LHCN-M2 (cell line): ENCODE measurements at regions not wholly inside any gene's neighbourhood (a gene's known extent, or its start where the extent isn't known, plus 50 kb on each side); places are given as distances from the start of the nearest gene placed in this dataset.
"Not testable (repeated sequence)": the region's sequence is repeated elsewhere in the genome, so short reads cannot be mapped to it uniquely, and the experiment has no call there.

Experiments
- DNase-seq: peaks from one replicate; pipeline ENCODE4 v3.0.0-alpha.2; 2012; ENCODE audit warnings: low read depth

DNA sequence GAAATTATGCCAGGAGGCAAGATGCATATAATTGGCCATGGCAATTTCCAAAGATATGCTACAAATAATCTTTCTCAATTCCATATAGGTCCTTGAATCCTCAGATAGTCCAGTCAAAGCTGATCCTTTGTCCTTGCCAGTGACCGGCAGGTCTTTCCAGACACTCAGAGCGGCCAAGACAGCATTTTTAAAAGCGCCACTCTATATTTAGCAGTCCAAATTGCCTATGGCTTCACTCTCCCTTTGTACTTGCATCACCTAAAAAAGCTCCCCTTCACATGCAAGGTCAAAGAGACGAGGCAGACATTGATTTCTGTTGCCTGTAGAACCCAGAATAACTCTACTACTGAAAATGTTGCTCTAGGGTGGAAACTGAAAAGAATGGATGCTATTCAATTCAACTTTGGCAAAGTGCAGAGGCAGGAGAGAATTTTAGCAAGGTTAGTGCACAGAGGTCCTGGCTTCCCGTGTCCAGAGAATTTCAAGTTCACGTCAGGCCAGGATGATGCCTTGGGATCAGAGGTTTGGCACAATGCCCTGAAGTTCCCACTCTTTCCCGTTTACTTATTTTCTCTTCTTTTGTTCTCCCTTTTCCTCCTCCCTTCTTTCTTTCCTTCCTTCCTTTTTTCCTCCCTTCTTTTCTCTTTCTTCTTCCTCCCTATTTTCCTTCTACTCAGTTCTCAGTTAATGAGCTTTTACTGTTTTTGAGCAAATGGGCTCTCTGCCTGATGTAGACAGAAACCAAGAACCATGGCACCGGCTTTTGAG is 108.5 kb downstream of the KCNK1 start:
- DNase-seq = no peak

- no peak for DNase-seq
These were observed 109.5 kb downstream of the KCNK1 start for GRCh38 chr1:233723387-233723786.

- not testable (repeated sequence) for DNase-seq
These were observed 110.3 kb downstream of the KCNK1 start for GRCh38 chr1:233724131-233724631.

DNA sequence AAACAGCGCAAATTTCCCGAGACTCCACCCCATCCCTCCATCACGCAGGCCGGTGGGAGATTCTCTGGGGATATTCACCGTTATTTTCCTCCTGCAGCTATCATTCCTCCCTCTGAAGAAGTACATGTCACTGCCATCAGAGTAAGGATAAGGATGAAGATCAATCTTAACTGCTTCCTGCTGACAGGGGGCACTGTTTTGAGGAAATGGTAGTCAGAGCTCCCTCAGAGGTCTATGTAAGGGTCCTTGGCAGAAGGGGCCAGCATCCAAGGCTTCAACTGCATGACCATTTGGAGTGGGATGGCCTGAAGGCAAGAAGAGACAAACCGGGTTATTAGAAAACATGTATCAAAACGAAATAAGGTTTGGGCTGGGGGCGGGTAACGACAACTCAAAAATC is 111.5 kb downstream of the KCNK1 start:
- DNase-seq = no peak

DNA sequence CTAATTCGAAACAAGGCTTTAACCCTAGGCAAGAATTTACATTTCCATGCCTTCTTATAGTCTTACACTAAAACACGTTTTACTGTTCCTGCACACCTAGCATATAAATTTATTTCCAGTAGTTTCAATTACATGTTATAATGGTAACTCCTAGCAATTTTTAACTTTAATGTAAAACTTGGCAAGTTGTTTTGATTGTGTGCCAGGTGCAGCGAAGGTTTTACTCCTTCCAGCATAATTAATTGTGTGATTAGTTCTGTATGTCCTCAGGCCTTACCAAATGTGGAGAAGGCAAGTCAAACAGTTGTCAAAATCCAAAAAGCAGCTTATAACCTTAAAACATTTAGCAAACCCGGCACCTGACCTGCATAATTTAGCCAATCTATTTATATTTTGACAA is 114.8 kb downstream of the KCNK1 start:
- no peak for DNase-seq

DNA sequence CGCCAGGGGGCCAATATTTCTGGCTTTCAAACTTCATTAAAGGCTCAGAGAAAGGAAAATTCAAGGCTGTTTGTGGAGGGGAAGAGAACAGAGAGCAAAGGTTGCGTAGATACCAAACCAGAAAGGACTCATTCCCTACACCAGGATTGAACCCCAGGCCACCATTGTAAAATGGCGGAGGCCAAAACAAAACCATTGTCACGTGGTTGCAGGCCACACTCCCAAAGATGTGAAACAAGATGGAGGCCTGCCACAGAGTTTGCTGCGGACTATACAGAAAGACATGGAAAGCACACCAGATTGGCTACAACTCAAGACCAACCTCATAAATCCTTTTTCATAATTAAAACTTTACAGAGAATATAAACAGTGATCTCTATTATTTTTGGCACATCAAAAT is 116.5 kb downstream of the KCNK1 start:
- DNase-seq = no peak

- no peak for DNase-seq
These were observed 116.9 kb downstream of the KCNK1 start for GRCh38 chr1:233730809-233731208.

DNA sequence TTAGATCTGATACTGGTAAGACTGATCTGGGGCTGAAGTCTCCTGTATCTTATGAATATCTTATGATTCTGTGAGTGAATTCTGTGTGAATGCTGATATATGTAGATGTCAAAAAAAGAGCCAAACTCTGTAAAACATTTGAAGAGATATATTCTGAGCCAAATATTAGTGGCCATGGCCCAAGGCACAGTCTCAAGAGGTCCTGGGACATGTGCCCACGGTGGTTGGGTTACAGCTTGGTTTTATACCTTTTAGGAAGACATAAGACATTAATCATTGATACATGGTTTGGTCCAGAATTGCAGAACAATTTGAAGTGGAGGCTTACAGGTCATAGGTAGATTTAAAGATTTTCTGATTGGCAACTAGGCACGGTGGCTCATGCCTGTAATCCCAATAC is 118.3 kb downstream of the KCNK1 start:
- no peak for DNase-seq

DNA sequence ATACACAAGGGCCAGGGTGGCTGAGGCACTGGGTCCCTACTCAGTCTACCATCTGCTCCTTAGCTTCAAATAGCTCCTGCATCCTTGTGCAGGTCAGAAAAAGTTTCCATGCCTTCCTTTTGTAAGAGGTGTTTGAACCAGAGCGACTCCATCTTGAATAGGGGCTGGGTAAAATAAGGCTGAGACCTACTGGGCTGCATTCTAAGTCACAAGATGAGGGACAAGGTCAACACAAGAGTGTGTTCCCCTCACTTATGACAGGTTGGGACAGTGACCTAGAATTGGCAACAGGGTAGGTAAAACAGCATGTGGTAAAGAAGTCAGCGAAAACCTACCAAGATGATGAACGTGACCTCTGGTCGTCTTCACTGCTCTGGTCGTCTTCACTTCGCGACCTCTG is 120.5 kb downstream of the KCNK1 start:
- DNase-seq = no peak

DNA sequence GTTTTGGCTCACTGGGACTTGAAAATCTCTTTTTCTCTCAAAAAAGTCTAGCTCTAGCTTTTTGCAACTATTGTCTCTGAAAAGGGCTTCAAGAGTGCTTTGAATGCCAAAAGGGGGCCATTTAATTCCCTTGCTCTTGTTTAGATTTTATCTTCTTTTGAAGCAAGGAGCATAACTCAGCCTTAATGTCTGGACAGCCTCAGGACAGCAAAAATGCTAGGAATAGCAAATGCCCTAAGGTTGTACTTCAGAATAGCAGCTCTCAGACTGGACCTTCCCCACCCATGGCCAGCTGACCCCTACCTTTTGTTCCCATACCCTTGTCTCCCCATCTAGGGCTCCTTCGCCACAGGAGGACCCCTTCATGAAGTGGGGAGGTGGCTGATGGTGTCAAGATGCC is 121.4 kb downstream of the KCNK1 start:
- DNase-seq = no peak

GRCh38 chr1:233735847-233736246 is 121.9 kb downstream of the KCNK1 start:
- no peak for DNase-seq

DNA sequence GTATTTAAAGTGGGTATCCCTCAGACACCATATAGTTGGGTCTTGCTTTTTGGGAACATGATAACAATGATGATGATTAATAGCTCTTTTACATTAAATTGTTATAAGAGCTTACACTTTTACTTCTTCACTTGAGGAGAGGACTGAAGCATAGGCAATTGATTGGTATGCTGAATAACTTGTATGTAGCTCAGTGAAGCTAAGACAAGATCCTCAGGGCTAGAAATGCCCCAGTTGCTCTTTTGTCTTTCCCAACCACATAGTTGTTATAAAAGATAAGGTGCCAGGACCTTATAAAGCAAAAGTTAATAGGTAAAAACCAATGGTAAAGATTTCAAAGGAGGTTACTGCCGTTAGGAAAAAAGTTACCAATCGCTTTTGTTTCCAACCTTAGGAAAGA is 123.4 kb downstream of the KCNK1 start:
- DNase-seq = no peak

DNA sequence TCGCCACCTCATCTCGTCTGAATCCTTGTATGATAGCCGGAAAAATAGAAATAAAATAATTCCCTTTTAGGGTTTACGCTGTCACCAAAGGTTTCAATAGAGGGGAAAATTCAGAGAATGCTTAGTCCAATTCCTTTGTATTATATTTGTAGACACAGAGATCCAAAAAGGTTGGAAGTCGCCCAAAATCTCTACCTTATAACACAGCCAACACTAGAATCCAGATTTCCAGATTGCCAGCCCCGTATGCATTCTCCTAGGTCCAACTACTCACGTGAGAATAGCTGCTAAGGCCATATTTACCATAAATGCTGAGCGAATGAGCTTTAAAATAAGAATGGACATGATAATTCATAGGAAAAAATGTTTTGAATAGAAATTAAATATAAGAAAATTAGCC is 124.5 kb downstream of the KCNK1 start:
- no peak for DNase-seq

- DNase-seq = no peak
These were observed 124.9 kb downstream of the KCNK1 start for GRCh38 chr1:233738850-233739249.

DNA sequence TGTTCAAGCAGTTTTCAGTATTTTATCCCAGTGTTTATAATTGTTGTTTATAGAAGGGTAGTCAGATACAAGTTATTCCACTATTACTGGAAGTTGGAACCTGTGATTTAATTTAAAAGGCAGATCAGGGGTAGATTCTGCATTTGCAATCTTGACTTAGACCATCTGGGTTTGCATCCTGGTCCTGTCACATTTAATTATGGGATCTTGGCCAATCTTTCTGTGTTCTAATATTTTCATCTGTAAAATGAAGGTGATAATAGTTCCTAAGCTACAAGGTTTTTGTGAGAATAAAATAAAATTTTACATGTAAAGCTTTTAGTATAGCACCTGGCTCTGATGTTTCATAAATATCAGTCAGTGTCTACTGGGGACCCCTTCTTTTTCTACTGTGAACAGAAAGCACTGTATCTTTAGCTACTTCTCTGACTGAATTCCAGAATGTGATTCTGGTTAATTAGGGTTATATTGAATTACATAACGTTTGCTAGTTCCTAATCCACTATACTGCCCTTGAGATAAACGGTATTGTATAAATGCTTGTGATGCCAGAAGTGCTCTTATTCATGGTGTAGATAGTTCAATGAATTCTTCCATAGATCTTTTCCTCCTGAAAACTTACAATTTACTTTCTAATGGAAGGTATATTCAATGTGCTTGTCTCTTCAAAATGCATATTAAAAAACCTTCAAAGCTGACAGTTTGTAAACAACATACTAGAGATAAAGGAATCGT is 131.0 kb downstream of the KCNK1 start:
- no peak for DNase-seq

GRCh38 chr1:233750139-233750538 is 136.2 kb downstream of the KCNK1 start:
- DNase-seq = no peak

DNA sequence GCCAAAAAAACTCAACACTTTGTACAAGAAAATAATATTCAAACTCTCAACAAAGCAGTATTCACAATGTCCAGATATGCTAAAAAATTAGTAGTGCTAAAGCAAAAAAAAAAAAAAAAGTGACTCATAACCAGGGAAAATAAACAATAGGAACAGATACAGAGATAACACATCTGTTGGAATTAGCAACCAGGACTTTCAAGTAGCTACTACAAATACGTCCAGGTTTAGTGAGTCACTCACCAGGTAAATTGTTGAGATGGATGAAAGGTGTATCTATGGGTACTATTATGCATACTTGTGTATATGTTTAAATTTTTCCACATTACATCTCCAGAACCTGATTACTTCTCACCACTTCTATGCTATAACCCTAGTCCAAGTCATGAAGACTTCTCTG is 144.8 kb upstream of the SLC35F3 start:
- DNase-seq = no peak

GRCh38 chr1:233764304-233764703 is 140.2 kb upstream of the SLC35F3 start:
- not testable (repeated sequence) for DNase-seq

- no peak for DNase-seq
These were observed 126.9 kb upstream of the SLC35F3 start for GRCh38 chr1:233777566-233777965.

DNA sequence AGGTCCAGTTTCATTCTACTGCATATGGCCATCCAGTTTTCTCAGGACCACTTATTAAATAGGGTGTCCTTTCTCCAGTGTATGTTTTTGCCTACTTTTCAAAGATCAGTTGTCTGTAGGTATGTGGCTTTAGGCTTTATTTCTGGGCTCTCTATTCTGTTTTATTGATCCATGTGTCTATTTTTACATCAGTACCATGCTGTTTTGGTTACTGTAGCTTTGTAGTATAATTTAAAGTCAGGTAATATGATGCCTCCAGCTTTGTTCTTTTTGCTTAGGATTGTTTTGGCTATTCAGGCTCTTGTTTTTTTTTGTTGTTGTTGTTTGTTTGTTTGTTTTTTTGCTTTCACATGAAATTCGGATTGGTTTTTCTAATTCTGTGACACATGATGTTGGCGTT is 124.4 kb upstream of the SLC35F3 start:
- no peak for DNase-seq

DNA sequence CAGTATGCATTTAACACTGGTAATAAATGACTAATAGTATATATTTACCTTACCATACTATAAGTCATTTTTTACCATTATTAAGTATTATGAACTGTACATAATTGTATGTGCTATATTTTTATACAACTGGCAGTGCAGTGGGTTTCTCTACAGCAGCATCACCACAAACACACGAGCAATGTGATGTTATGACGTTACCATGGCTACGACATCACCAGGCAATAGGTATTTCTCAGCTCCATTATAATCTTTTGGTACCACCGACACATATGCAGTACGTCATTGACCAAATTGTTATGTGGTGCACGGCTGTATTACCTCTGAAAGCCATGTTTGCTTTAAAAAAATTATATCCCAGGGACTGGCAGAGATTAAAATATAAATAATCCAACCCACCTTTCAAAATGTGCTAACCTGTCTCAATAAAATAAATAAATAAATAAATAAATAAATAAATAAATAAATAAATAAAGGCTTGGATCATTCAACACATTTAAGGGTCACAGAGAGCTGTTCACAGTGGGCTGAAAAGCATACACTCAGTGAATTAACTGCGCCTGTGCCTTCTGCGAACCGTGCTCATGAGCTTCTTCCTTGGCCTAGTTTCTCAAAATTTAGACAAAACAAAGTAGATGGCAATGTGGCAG is 121.4 kb upstream of the SLC35F3 start:
- no peak for DNase-seq

DNA sequence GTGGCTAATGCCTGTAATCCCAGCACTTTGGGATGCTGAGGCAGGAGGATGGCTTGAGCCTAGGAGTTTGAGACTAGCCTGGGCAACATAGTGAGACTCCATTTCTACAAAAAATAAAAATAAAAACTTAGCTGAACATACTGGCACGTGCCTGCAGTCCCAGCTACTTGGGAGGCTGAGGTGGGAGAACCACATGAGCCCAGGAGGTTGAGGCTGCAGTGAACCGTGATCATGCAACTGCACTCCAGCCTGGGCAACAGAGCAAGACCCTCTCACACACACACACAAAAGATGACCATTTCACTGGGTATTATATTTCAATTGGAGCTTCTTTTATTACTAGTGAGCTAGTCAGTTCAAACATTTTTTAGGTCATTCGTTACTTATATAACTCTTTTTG is 116.9 kb upstream of the SLC35F3 start:
- no peak for DNase-seq

DNA sequence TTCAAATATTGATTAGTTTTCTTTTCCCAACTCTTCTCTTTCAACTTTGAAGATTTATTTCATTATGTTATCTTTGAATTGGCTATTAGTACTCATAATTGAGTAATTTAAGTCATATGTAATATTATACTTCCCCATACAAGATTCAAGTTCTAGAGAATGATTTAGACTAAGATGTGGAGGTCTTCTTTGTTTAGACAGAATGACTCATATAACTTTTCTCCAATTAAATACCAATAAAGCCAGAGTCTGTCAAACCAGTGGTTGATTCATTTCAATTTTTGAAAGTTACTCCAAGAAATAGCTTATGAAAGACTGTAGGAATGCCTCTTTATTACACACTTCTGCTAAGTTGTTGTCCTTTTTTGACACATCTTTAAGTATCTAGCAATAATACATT is 115.8 kb upstream of the SLC35F3 start:
- DNase-seq = no peak
